Muscle of back (tissue), 3 donors: ENCODE measurements at regions not wholly inside any gene's neighbourhood (a gene's known extent, or its start where the extent isn't known, plus 50 kb on each side); places are given as distances from the start of the nearest gene placed in this dataset.
"Not testable (repeated sequence)": the region's sequence is repeated elsewhere in the genome, so short reads cannot be mapped to it uniquely, and the experiment has no call there.

ENCODE experiments used
- DNase-seq, 3 donors: peaks; one replicate each; pipeline versions ENCODE4 v3.0.0 to v3.0.0-alpha.2; 2013

DNA sequence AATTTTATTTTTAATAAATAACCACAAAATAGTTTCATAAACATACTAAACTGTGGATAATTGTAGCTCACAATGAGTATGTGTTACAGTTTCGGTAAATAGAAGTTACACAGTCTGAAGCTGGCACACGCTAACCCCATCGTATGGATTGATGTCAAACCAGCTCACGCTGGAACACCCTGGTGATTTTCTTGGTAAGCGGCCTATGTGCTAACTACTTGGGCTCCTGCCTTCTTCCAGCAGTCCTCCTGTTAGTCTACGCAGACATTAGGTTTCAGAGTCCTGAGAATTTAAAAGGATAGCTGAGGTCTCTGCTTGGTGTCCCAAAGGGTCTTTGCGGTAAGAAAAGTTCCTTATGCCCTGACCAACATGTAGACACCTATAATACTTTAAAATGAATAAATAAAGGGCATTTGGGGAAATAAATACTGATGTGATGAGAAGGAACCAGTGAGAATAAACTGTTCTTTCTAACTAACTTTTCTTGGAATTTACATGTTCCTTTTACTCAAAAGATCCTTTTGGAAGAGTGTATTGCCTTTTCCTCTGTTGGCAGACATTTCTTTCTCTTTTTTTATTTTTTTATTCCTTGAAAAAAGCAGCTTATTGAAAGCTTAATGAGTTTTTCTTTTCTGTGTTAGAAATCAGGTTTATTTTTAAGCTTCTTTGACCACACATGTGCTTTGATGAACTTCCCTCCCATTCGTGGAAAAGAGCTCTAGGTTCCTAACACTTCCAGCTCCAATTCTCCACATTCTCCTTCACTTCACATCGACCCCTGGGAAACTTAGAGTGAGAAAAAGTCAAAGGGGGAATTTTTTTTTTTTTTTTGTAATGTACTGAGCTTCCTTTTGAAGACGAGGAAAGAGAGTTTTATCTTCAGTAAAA, 322.2 kb downstream of the IRS1 start:
- peak in 2 of 3 donors; percentile 47 to 61 for DNase-seq

DNA sequence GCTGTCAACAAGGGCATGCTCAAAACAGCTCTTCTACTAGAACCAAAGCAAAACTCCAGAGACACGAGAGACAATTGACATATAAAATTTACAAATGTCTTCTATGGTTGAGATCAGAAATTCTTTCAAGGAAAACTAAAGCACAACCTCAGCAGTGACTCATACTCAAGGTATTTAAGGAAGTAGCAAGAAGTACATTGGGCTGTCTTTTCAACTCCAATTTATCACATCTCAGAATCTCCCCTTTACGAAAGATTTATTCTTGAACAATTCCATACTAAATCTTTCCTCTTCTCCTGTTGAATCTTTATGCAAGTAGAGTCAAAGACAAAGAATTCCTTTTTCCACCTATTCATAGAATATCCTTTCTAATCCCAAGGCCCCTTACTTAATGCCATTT, 324.0 kb downstream of the IRS1 start:
- peak in 1 of 3 donors; percentile 54 for DNase-seq

DNA sequence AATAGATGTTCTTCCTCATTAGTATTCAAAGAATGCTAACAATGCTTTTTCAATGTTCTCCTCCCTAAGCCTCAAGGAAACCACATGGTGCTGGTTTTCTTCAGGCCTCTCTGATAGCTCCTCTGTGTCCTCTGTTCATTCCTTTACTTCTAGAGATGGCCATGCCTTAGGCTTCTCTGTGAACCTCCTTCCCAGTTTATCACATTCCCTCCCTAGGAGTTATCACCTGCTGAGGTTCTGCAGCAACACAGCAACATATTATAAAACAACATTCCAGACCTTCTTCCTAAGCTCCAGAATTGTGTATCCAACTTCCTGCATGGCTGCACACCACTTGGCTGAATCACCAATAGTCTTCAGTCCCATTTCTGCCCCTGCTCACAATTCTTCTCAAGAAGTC, 325.5 kb downstream of the IRS1 start:
- no peak for DNase-seq

DNA sequence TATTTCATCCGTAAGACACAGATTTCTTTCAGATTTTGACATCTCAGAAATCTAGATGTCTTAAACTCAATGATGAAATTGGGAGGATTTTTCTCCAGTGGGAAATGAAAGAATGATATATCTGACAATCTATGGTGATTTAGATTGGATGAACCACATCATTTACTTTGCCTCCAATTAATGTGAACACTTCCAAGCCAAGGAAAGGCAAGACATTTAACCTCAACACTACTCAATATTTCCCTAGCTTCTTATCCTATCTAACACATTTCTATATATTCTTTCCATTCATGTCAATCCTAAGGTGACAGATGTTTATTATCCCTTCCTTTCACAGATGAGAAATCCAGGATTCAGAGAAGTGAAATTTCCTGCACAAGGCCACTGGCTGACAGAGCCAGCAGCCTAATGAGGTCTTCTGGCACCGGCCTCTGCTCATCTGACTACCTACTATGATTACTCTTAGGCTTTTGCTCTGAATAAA, 327.6 kb downstream of the IRS1 start:
- no peak for DNase-seq

DNA sequence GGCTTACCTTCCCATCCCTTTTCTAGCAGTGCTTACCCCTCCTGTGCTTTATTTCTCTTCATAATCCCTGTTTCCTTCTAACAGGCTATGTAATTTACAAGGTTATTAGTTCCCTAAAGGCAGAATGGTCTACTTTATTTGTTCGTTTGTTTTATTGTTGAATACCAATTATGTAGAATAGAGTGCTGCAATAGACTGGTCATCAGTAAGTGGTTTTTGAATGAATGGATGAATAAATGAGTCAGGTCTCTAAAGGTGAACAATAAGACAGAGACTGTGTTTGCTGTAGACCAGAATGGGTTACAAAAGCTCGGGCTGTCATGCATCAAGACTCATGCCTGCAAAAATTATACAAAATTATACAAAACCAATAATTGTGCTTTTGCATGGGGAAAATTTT, 332.0 kb downstream of the IRS1 start:
- DNase-seq, result no peak

DNA sequence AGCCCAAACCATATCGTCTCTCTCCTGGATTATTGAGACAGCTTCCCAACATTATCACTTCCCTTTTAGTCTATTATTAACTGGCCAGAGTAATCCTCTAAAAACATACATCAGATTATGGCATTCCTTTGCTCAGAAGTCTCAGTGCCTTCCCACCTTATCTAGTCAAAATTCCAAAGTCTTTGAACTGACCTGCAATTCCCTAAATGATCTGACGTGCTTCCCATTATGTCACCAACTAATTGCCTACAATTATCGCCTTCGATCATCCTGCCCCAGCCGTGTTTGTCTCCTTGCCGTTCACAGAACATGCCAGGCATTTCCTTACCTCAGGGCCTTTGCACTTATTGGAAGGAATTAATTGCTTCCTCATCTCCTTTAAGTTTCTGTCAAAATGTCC, 332.4 kb downstream of the IRS1 start:
- DNase-seq, result no peak

DNA sequence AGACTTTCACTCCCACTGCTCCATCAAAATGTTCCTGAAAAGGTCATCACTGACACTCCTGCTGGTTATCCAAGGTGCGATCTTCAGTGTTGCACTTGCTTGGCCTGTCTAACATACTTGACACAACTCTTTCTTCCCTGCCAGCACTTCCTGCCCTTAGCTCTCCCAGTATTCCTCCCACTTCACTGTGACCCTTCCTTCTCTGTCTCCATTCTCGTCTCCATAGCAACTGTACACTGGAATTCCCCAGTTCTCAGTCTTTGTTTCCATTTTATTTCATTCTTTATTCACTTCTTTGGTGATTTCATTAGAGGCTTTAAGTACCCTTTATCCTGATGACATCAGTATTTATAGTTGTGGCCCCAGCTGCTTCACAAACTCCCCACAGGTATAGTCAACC, 333.0 kb downstream of the IRS1 start:
- DNase-seq, result no peak

DNA sequence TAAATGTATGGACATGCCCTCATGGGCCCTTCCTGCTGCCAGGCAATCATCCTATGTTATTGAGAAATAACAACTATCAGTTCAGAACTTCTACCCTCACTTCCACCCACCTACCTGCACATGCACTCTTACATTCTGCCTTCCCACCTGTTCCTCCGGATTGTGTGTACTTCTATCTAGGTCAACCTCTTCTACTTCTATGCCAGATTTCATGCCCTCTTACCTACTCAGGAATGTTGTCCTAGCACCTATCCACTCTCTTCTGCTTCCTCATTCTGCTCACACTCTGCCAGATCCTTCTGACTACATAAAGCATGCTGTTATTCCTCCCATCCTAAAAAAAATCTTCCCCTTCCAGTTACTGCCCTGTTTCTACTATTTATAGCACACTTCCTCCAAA, 333.5 kb downstream of the IRS1 start:
- no peak for DNase-seq

DNA sequence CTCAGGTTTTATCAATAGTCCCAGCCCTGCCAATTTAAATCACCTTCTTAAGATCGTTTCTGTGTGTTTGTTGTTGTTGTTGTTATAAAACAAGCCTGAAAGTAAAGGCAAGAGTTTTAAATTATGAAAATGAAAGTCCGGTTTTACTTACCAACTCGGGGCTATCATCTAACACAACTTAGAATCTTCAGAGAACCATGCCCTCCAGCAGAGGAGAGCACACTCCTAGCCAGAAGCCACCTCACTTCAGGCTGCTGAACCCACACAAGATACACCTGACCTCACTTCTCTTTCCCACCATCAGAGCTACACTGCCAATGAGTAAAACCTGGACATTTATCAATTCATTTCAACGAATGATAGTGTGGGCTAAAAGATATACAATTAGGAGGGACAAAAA, 335.2 kb downstream of the IRS1 start:
- no peak for DNase-seq

DNA sequence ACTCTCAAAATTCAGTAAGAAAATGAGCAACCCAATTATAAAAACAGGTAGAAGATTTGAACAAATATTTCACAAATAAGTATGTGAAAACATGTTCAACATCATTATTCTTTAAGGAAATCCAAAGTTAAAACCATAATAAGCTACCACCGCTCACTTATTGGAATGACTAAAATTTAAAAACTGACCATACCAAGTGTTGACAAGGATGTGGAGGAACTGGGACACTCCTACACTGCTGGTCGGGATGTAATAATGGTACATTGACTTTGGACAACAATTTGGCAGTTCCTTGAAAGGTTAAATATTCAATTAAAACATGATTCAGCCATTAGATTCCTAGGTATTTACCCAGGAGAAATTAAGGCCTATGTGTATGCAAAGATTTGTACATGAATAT, 336.5 kb downstream of the IRS1 start:
- DNase-seq, result no peak

DNA sequence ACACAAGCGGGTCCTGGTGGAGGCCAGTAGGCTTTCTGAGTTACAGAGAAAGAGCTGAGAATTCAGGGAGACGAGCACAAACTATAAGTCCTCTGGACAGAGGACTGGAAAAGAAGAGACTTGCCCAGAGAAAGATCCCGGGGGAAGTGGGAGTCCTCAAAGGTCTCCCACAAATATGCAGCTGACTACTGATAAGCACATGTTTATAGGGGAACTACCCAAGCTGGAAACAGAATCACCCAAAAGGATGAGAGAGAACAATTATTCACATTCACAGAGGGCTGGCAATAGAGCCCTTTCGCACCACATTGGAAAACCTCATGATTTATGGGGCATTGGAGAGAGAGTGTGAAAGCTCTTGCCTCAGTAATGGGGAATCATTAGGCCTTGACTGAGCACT, 337.6 kb downstream of the IRS1 start:
- DNase-seq, result no peak

DNA sequence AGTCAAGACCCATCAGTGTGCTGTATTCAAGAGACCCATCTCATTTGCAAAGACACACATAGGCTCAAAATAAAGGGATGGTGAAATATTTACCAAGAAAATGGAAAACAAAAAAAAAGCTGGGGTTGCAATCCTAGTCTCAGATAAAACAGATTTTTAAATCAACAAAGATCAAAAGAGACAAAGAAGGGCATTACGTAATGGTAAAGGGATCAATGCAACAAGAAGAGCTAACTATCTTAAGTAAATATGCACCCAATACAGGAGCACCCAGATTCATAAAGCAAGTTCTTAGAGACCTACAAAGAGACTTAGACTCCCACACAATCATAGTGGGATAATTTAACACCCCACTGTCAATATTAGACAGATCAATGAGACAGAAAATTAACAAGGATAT, 343.5 kb downstream of the IRS1 start:
- DNase-seq, result not testable (repeated sequence)

DNA sequence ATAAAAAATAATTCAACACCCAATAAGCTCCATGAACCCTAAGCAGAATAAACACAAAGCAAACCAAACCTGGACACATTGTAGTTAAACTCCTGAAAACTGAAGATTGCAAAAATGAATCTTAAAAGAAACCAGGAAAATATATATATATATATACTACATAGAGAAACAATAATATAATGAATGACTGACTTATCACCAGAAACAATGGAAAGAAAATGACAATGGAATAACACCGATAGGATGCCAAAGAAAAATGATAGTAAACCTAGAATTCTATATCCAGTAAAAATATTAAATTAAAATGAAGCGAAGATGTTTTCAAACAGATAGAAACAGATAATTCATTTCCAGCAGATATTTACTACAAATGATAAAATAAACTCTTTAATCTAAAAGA, 346.9 kb downstream of the IRS1 start:
- DNase-seq, result no peak

DNA sequence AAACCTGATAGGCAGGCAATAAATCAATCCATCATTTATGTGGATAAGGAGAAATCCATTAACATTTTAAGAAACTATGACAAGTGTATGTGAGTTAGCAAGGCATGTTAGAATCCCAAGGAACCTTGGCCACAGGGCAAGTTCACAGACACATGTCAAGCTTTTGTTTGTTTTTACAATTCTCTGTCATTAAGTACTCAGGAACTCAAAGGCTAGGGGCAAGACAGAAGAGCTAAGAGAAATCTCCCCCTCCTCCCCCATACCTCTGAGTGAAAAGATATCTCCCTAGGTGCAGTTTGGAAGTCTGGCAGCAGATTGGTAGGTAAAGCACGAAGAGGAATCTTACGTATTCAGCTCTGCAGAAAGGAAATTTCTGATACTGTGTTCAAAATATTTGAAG, 348.1 kb downstream of the IRS1 start:
- DNase-seq, result no peak

DNA sequence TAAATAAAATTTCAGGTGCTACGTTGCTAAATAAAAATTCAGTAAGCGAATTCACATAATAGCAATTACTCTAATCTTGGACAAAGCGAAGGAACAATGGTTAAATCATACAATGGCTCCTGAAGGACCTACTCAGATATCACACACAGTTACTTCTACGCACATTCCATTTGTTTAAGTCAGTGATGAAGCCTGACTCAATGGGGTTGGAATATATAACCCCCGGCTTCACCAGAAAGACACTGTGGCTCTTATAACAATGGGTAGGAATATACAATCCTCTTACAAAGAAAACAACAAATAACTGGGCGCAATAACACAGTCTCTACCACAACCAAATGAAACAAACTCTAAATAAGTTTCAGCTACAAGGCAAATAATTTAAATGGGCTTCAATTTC, 349.5 kb downstream of the IRS1 start:
- no peak for DNase-seq

DNA sequence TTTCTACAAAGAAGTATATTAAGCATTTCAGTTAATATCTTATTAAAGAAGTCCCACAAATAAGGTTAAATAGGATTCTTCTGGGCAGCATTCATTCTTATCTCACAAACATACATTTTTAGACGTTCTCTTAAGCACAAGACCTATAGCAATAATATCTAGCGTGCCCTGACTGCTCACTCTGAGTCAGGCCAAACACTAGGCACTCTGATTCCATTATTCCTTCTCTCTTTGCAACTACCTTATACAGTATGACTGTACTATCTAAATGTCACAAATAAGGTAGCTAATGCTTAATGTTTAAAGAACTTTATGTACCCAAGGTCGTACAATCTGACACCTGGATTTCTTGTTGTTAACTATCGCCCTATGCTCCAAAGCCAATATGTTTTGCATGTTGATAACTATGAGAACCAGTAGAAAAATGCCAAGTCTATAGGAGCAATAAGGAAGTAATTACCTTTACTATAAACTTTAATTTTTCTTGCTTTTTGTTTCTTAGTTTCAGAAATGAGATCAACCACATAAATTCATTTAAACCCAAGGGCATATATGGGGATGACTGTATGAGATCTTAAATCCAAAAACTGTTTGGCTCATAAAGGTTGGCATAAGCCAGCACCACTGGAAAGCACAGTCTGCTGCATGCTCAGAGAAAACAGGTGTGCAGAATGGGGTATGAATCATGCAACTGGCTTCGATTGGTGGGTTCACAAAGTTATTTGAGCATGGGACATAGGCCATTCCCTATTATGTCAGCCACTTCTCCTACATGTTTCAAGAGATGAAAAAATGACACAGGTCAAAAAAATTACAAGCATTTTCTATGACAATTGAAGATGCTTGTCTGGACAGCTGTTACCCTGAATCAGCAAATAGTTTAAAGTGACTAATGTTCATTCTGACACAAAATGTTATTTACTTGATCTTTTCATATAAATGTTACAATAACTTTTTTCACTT, 352.0 kb downstream of the IRS1 start:
- DNase-seq, result peak in 1 of 3 donors; percentile 43

DNA sequence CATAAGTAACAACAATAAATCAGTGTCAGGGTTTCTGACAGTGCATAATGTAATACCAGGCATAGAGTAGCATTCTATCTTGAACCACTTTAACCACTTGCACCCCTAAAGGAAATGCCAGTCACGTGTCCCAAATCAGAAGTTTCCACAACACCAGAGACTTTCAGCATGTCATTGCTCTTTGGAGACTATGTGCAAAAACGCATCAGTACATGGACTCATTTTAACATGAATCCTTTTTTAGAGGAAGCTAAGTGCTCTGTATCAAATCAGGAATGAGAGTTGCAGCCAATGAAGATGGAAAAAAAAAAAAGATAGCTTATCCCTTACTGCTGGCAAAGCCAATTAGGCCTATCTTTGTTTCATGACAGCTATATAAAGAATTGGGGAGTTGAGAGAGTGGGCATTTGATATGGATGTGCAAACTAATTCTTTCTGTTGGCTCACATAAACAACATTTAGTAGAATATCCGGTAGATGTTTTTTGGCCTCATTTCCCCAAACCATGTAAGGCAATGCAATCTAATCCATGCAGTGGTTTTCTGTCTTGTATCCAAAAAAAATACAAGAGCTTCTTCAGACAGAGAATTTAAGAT, 353.1 kb downstream of the IRS1 start:
- peak in 2 of 3 donors; percentile 68 to 70 for DNase-seq

DNA sequence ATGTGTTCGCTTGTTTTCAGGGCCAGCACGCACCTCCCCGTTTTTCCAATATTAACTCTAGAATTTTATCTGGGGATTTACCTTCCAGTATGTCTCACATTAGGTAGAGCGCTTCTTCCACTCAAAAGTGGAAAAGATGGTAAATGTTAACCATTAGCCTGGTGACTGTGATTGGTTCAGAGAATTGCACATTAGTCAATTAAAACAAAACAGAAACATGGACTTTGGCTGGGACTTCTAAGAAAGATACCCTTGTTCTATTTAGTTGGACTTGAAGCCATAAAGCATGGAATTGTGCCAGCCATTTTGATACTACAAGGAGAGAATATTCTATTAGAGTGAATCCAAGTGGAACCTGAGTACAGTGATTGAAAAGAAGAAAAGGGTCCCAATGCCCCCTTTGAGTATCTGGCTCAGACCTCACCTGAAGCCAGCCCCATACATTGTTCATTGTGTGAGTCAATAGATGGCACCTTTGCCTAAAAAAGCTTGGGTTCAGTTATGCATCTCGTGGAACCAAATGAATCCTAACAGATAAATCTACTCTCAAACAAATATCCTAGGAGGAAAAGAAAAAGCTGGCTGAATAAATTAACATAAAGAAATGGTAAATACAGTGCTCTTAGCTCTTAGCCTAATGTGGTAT, 354.3 kb downstream of the IRS1 start:
- DNase-seq, result no peak

DNA sequence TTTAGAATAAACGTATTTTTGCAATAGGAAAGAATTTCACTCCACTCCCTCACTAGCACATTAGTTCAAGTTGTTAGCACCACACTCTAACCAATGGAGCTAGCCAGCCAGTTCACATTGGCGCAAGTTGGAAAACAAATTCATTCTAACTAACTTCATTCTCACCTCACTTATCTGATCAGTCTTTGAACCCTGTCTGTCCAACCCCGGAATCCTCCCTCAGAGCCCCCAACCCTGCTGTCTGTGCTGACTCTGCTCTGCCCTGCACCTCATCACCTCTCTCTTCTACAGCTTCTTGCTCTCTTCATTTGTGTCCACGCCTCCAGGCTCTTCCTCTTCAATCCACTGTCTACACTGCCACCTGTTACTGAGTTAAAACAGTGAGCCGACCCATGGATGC, 356.5 kb downstream of the IRS1 start:
- DNase-seq, result no peak

DNA sequence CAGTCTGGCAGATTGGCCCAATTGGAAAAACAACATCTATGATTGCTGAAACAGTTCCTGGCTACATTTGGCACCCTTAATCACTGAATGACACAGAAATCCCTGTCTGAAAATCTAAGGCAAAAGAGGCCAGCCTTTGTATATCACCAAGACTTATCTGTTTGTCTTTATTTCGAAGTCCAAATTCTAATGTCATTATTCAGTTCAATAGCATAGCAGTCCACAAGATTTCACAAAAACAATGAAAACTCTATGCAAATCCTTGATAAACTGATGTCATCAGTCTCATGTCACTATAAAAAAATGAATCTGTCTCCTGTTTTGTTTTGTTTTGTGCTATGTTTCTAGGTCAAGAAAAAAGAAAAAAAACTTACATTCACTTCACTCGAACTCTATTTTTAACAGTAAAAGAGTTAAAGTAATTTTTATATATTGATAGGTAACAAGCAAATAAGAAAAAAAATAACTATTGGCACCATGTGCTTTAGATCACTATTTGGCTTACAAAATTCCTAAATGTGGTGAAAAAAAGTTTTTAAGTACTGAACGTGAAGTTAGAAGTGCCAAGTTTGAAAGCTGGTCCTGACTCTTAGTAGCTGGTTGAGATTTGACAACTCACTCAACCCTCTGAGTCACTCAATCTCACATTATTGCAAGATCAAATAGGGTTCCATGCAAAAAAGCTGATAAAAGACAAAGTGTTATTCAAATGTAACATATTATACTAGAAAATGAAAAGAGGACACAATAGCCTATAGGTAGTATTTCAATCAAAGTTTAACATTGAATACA, 359.3 kb downstream of the IRS1 start:
- no peak for DNase-seq

DNA sequence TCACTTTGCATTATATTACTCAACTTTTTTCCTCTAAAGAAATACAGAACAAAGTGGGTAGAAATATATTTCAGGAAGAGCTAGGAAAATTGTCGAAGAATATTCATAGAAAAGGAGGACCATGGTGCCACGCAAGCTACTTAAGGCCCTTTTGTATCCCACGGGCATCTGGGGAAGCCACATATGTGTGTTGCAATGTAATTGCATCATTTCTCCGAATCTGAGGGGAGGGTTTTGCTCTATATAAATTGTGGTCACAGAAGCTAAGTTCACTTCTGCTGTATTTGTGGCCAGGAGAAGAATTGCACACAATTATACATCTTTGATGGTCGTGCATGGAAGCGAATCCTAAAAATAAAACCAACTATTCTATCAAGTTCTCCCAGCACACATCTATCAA, 360.3 kb downstream of the IRS1 start:
- no peak for DNase-seq
